Esophagus muscularis mucosa (tissue), 4 donors: ENCODE measurements at regions not wholly inside any gene's neighbourhood (a gene's known extent, or its start where the extent isn't known, plus 50 kb on each side); places are given as distances from the start of the nearest gene placed in this dataset.
A peak's percentile ranks its signal among the peaks of the same experiment; 100 is the strongest.

Source experiments
- DNase-seq: peaks from one replicate; pipeline ENCODE4 v3.0.0-alpha.2; 2017; ENCODE audit errors: extremely low spot score
- H3K27ac ChIP-seq, 4 donors: fragments of 200-600 bp; sonication (generic); replicated peaks in 1 of 4; 1 replicate in 3 of 4; 2 replicates in 1 of 4; pipeline ENCODE4 v1.5.1; 2016 to 2019; ENCODE audit warnings: mild to moderate bottlenecking in 1 of 4
- H3K27me3 ChIP-seq, 4 donors: fragments of 200-600 bp; sonication (generic); one replicate each; pipeline versions ENCODE4 v1.5.1 to v1.6.0; 2016 to 2019
- H3K36me3 ChIP-seq, 4 donors: fragments of 200-600 bp; sonication (generic); one replicate each; pipeline ENCODE4 v1.5.1; 2016 to 2019
- H3K4me1 ChIP-seq, 4 donors: fragments of 200-600 bp; sonication (generic); one replicate each; pipeline ENCODE4 v1.5.1; 2016 to 2019
- H3K4me3 ChIP-seq, 4 donors: fragments of 200-600 bp; sonication (generic); 1 replicate in 2 of 4; 2 replicates in 2 of 4; pipeline ENCODE4 v1.5.1; 2016 to 2019; ENCODE audit warnings: mild to moderate bottlenecking in 4 of 4, moderate library complexity in 1 of 4
- H3K9me3 ChIP-seq, 4 donors: fragments of 200-600 bp; sonication (generic); 1 replicate in 3 of 4; 2 replicates in 1 of 4; pipeline ENCODE4 v1.5.1; 2016 to 2019
- EP300 ChIP-seq: sonication (generic); formaldehyde crosslinking; IDR thresholded peaks from one replicate; pipeline ENCODE4 v1.6.1; 2017; ENCODE audit warnings: antibody characterized with exemption
- POLR2A ChIP-seq: fragments of 450-650 bp; IDR thresholded peaks from one replicate; pipeline ENCODE4 v1.6.1; 2017; ENCODE audit warnings: antibody characterized with exemption, moderate library complexity, mild to moderate bottlenecking, low read depth
- POLR2AphosphoS5 ChIP-seq, 2 donors: sonication (generic); formaldehyde crosslinking; IDR thresholded peaks; one replicate each; pipeline ENCODE4 v1.6.1; 2017; ENCODE audit warnings: antibody characterized with exemption in 2 of 2
- WGBS: methylation state at CpG from one replicate; pipeline ENCODE4 v1.1.5; 2018; 5-methylcytosine and 5-hydroxymethylcytosine counted together
- intact Hi-C: fragments of 100-400 bp; cut with DNase I; formaldehyde crosslinking; loops from one replicate; pipeline ENCODE4 v1.15.1; 2023
- TF ChIP-seq, protein P1 (sequence below), 3 experiments: fragments of 200-600 bp in 2 of 3; fragments of 450-650 bp in 1 of 3; sonication (generic) in 2 of 3; IDR thresholded peaks; one replicate each; pipeline ENCODE4 v1.5.1; 2017 to 2019; ENCODE audit warnings: antibody characterized with exemption in 3 of 3, mild to moderate bottlenecking in 2 of 3, moderate library complexity in 1 of 3

- TF ChIP-seq EP300, result no peak
- no peak for TF ChIP-seq POLR2AphosphoS5 (IDR thresholded peaks at IDR 0.05)
- TF ChIP-seq, protein P1, sequence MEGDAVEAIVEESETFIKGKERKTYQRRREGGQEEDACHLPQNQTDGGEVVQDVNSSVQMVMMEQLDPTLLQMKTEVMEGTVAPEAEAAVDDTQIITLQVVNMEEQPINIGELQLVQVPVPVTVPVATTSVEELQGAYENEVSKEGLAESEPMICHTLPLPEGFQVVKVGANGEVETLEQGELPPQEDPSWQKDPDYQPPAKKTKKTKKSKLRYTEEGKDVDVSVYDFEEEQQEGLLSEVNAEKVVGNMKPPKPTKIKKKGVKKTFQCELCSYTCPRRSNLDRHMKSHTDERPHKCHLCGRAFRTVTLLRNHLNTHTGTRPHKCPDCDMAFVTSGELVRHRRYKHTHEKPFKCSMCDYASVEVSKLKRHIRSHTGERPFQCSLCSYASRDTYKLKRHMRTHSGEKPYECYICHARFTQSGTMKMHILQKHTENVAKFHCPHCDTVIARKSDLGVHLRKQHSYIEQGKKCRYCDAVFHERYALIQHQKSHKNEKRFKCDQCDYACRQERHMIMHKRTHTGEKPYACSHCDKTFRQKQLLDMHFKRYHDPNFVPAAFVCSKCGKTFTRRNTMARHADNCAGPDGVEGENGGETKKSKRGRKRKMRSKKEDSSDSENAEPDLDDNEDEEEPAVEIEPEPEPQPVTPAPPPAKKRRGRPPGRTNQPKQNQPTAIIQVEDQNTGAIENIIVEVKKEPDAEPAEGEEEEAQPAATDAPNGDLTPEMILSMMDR (IDR thresholded peaks at IDR 0.05), result no peak
- no peak for TF ChIP-seq POLR2A
- Histone ChIP-seq H3K27ac (no peak overlapping the region), H3K9me3 (no peaks in the 10 kb centered on the region), H3K36me3 (no peaks in the 10 kb centered on the region), H3K4me3 (no peak overlapping the region), H3K27me3 (no peaks in the 10 kb centered on the region), H3K4me1 (no peaks in the 10 kb centered on the region)
- intact Hi-C loops, result no loop called here
- no peak for DNase-seq
- 94% methylated on average over 1 of the region's 1 CpG for WGBS
These were observed 107.7 kb downstream of the SNX19 start for GRCh38 chr11:130808541-130808940.

DNA sequence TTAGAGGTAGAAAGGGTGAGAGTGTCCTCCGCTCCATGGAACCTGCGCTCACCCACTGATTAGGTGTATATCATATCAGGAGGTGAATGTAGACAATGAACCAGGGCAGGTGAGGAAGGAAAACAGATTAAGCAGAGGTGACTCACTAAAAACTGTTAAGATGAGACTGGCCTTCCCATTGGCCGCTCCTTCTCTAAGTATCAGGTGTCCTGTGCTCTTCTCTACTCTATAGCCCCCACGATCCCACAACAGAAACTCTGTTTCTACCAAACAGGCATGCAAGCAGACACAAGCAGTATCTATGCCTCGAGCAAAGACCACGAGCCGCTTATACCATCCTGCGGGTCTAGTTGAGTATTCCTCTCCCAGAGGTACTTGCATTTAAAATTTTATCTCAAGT lies 103.1 kb downstream of the SNX19 start:
- H3K9me3 ChIP-seq, result no peaks in the 10 kb centered on the region
- intact Hi-C loops, result no loop called here

GRCh38 chr11:130813638-130814037 lies 102.6 kb downstream of the SNX19 start:
- 92% methylated on average over 3 of the region's 3 CpGs for WGBS
- intact Hi-C loops, result no loop called here
- TF ChIP-seq EP300, result no peak
- no peak for TF ChIP-seq POLR2A
- TF ChIP-seq, protein P1 (IDR thresholded peaks at IDR 0.05), result no peak
- no peak for TF ChIP-seq POLR2AphosphoS5 (IDR thresholded peaks at IDR 0.05)

More for the DNA sequence above, 103.1 kb downstream of the SNX19 start:
- Histone ChIP-seq H3K4me1 (no peaks in the 10 kb centered on the region), H3K4me3 (no peak overlapping the region), H3K36me3 (no peaks in the 10 kb centered on the region), H3K27ac (no peak overlapping the region), H3K27me3 (no peaks in the 10 kb centered on the region)
- WGBS, result 92% methylated on average over 8 of the region's 8 CpGs
- DNase-seq, result peak; percentile 60
- TF ChIP-seq, protein P1 (IDR thresholded peaks at IDR 0.05), result no peak
- TF ChIP-seq POLR2A (no peak), EP300 (no peak), POLR2AphosphoS5 (IDR thresholded peaks at IDR 0.05) (no peak)

GRCh38 chr11:130814440-130815096 lies 101.7 kb downstream of the SNX19 start:
- Histone ChIP-seq H3K9me3 (no peaks in the 10 kb centered on the region), H3K4me3 (no peak overlapping the region), H3K4me1 (no peaks in the 10 kb centered on the region), H3K27me3 (no peaks in the 10 kb centered on the region), H3K36me3 (no peaks in the 10 kb centered on the region), H3K27ac (no peak overlapping the region)
- TF ChIP-seq POLR2A (no peak), POLR2AphosphoS5 (IDR thresholded peaks at IDR 0.05) (no peak), EP300 (no peak)
- TF ChIP-seq, protein P1 (IDR thresholded peaks at IDR 0.05), result no peak
- peak; percentile 57 for DNase-seq
- intact Hi-C loops, result no loop called here
- WGBS, result 95% methylated on average over 4 of the region's 4 CpGs

More at GRCh38 chr11:130813638-130814037, 102.6 kb downstream of the SNX19 start:
- no peak overlapping the region for H3K4me3 ChIP-seq
- DNase-seq, result peak; percentile 68
- no peaks in the 10 kb centered on the region for H3K9me3 ChIP-seq
- no peaks in the 10 kb centered on the region for H3K4me1 ChIP-seq
- H3K36me3 ChIP-seq, result no peaks in the 10 kb centered on the region
- no peak overlapping the region for H3K27ac ChIP-seq
- no peaks in the 10 kb centered on the region for H3K27me3 ChIP-seq
